GM21723 (cell line): ENCODE measurements at regions not wholly inside any gene's neighbourhood (a gene's known extent, or its start where the extent isn't known, plus 50 kb on each side); places are given as distances from the start of the nearest gene placed in this dataset.

Experiments
- ATAC-seq: cut with Tn5 transposase; IDR thresholded peaks from one replicate; pipeline ENCODE4 v1.9.1; 2021; ENCODE audit warnings: mild to moderate bottlenecking, moderate library complexity; ENCODE audit not compliant: unreplicated experiment

DNA sequence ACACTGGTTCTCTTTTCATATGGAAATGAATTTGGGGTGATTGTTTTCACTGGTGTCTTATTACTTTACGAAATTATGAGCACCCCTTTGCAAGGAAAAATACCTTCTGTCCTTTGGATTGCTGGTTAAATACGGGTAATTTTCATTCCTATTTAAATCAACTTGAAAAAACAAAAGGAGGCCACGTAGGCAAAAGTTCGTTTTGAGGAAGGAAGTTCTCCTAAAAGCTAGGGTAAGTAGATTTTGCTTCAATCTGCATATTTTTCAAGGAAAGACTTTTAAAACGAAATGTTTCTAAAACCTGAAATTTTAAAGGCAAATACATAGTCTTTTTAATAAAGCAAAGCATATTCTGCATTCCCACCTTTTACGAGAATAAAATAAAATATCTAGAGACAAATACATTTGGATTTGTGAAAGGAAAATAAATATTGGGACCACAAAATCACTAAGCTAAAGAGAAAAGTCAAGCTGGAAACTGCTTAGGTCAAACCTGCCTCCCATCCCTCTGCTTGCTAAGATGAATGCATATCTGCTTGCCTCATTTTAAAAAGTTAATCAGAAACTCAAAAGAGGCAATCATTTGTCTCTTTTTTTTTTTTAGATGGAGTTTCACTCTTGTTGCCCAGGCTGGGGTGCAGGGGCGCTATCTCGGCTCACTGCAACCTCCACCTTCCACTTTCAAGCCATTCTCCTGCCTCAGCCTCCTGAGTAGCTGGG is 70.9 kb upstream of the ETS2 start:
- no peak for ATAC-seq

DNA sequence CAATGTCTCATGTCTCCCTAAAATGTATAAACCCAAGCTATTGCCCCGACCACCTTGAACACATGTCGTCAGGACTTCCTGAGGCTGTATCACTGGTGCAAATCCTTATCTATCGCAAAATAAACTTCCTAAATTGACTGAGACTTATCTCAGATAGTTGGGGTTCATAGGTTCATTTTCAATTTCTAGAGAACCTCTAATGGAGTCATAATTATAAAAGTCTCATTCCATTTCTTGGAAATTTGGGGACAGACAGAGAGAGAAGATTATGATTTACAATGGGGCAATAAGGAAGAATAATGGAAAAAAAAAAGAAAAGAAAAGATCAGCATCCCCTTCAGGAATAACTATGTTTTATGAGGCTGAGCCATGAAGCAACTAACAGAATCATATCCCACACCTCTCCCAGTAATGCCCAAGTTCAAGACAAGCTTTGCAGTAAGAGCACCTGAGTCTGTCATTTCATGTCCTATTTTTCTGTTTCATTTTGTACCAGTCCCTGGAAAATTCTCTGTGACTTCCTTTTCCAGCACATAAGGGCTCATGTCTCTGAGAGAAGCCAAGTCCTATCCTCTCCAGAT is 70.0 kb upstream of the ETS2 start:
- ATAC-seq: no peak

DNA sequence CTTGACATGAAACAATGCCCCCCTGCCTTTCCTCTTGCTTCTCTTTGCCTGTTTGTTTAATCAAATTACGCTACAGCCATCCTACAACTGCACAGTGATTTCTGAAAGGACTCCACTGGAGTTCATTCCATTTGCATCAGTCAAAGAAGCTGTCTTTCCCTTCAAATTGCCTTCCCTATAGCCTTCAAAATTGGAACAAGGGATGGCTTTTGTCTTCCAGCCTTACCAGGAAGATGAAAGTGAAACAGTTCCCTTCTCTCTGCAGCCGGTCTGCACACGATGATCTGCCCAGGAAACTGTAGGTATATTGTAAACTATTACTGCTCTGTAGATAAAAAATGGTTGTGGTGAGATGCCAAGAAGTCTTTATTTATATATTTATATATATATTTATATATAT is 65.6 kb upstream of the ETS2 start:
- no peak for ATAC-seq

DNA sequence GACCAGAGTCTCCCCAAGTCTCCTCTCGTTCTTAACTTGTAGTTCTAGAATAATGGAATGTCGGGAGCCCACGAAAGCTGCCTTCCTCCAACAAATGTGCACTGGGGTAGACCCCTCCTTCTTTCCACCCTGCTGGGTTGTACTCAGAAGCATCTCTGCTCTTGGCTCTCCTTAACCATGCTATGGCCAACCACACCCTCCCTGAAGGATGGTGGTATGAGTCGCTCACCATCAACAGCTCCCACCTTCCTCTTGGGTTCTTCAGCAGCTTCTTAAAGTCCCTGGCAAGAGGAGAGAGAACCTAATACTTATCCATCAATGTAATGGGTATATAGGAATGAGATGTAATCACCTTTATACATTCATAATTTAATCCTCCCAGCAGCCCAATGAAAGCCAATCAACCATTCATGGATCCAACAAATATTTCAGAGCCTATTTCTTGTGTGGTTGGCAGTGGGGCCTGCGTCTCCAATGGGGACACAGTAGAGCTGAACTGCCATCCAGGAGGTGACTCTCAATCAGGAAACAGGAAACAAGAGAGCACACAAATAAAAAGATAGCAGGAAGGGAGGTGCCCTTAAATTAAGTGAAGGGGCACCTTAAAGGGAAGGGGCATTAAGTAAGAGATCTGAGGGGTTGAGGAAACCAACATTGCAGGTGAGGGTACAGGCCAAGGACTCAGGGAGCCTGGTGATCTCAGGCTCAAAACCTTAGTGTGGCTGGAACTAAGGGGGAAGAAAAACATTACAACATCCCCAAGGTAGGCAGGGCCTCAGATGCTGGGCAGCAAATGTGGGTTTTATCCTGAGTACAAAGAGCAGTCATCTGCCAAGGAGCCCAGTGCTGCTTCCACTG is 64.4 kb upstream of the ETS2 start:
- no peak for ATAC-seq

DNA sequence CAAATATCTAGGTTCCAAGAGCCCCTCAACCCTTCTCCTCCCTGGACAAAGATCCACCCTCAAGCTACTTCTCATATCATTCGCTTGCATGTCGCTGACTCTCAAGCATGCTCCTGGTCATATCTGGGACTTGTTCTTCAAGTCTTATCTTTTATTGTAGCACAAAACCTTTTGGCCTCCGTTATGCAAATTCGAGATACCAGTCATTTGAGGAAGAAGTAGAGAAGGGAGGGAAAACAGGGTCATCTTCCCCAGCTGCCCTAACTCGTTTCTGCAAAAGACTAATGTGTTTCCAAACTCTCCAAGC is 63.8 kb upstream of the ETS2 start:
- ATAC-seq: no peak

DNA sequence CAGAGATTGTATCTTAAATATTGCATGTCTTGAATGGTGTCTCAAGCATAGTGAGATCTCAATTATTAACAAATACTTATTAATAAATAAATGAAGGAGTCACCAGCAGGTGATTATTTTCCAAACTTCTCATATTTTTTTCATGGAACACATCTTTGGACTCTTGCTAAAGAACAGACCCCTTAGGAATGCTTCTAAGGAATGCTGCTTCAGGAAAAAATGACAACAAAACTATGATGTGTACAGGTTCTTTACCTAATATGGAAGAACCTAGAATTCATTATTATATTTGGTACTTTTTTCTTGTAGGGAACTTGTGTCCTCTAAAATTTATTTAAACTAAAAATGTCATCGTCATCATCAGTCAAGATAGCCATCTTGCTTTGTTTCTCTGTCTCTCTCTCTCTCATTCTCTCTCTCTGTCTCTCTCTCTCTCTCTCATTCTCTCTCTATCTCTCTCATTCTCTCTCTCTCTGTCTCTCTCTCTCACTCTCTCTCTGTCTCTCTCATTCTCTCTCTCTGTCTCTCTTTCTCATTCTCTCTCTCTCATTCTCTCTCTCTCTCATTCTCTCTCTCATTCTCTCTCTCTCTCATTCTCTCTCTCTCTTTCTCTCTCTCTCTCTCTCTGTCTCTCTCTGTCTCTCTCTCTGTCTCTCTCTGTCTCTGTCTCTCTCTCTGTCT is 63.0 kb upstream of the ETS2 start:
- ATAC-seq: no peak

DNA sequence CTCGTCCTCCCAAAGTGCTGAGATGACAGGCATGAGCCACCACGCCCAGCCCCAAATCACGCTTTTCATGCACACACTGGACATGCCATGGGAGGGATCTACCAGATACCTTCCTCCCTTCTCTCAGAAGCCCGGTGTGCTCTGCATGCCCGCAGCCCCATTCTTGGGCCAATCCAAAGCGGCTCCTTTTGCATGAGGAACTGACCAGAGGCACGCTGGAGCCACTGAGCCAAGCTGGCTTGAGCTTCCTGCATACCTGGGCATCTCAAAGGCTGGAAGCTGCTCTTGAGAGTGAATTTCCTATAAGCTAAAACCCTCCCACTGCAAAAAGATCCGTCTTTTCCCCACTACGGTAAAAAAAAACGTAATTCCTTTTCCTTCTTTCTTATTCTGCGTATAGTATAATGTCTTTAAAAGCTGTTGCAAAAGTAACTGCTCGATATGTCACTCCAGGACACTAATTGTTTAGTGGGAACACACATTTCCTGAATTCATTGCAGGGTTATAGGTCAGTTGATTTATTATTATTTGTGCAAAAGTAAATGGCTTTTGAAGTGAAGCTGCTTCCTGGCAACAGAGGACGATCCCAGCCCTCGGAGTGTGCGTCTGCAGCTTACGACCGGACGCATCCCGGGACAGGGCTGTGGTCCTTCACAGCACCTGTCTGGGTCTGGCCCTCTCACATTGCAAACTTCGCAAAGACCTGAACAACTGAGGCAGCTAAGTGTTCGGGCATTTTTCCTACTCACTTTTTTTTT is 61.8 kb upstream of the ETS2 start:
- ATAC-seq: no peak

DNA sequence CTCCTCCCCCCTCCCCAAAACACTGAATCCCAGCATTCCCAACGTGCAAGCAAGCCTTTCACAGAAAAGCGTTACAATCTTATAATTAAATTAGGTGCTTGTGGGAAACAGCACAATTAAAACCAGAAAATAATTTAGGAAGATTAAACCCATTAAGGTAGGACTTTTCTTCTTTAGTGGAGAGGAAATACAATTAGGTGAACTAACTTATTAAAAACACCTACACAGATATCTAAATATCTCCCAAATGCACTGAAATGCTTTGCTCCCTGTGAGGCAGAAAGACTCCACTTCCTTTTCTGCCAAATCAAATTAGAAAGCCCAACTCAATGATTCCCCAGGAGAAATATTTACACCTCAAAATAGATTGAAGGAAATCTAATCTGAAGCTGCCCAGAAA is 60.9 kb upstream of the ETS2 start:
- no peak for ATAC-seq

DNA sequence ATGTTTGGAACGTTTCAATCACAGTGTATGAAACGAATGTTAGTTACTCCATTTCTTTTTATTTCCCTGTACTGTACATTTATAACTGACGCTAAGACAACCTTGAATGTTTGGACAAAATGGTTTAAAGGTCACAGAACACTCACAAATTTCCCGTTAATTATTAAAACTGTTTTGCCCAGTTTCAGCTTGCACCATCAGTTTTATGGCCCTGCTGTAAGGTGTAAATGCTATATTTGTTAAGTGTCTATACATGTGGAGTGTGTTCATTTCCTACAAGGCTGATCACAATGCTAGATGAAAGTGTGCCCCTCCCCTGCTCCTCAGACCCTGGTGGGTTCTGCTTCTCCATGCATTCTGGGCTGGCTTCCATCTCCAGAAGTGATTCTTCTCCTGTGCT is 57.9 kb upstream of the ETS2 start:
- no peak for ATAC-seq

DNA sequence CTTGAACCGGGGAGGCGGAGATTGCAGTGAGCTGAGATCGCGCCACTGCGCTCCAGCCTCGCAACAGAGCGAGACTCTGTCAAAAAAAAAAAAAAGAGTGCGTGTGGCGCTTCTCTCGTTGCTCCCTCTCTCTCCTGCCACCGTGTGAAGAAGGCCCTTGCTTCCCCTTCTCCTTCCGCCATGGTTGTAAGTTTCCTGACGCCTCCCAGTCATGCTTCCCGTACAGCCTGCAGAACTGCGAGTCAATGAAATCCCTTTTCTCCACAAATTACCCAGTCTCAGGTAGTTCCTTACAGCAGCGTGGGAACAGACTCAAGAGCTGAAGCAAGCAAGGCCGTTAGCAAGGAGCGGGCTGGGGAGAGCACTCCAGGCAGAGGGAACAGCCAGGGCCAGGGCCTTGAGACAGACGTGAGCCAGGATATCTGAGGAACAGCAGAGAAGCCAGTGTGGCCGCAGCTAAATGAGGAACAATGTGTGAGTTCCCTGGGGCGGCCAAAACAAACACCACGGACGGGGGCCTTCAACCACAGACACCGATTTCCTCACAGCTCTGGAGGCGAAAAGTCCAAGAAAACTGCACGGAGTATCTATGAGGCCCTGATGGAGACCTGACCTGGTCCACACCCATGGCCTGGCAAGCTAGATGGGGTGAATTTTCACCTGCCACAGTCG is 54.2 kb upstream of the ETS2 start:
- ATAC-seq: no peak

DNA sequence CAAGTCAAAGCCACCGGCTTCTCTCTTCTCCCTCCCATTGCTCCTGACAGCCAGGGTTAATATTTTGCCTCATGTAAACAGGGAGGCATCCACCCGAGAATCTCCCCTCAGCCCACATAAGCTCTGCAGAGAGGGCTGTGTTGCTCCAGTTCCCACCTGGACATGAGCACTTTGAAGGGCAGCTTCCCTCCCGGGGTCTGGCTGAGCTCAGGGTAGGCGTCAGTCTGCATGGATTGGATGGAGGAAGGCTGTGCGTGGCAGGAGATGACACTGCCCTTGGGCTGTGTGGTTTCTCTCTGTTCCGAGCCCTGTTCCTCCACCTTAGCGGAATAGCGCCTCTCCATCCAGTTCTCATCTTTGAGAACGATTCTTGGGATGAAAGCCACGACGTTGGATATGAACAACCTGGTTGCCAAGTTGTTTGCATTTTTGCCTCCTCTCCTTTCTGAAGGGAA is 53.7 kb upstream of the ETS2 start:
- ATAC-seq: no peak

DNA sequence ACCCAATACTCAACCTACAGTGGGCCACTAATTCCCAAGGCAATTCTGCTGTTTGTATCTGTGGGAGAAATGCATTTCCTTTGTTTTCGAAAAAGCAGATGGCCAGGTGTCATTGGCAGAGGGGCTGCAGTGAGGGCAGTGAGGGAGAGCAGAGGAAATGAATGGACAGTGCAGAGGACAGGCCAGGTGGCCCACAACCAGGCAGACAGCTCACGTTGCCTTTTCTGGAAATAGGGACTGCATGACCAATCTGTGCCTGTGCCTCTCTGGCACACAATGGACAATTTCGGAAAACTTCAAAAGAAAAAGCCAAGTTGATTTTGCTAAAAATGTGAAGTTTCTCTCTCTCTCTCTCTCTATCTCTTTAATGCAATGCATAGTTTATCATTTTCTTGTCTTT is 52.6 kb upstream of the ETS2 start:
- no peak for ATAC-seq

DNA sequence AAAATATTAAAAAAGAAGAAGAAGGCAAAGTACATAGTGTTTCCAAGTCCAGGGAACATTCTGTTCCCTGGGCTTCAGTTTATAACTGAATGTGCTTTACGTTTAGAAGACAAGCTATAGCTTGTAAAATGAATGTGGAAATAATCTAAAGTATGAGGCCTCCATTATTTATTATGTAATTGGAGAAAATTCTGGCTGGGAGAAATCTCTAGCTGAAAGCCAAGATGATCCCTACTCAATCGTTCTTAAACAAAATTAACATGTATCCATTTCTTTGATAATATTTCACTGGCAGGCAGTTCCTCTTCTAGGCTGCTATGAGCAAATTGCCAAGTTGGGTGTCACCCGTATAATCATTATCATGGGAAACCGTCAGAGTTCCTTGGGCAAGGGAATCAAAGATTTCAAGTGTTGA is 52.2 kb upstream of the ETS2 start:
- no peak for ATAC-seq
